GM12878 (cell line): ENCODE measurements at regions not wholly inside any gene's neighbourhood (a gene's known extent, or its start where the extent isn't known, plus 50 kb on each side); places are given as distances from the start of the nearest gene placed in this dataset.

Experiments used
- ATAC-seq: fragments of 200-7000 bp; cut with Tn5 transposase; 3 replicates; pipeline ENCODE4 v1.9.1; 2020; ENCODE audit warnings: mild to moderate bottlenecking, moderate library complexity
- BruUV-seq: library from RNA; stranded (reverse); fragments of 400-500 nt; replicated peaks from 2 replicates; lab custom pipeline; 2021; lab: Mats Ljungman, UMichigan
- CTCF ChIA-PET: fragments of 300-600 bp; sonication (Branson Sonifier 250); formaldehyde crosslinking; extraction: SDS; loops from one replicate; lab custom pipeline; 2021; ENCODE audit warnings: inconsistent platforms; lab: Yijun Ruan, JAX
- POLR2A ChIA-PET: fragments of 350-600 bp; formaldehyde crosslinking; extraction: SDS; loops from one replicate; lab custom pipeline; 2021; ENCODE audit warnings: inconsistent platforms; lab: Charles Lee
- RAD21 ChIA-PET: fragments of 300-600 bp; sonication (Branson Sonifier 250); formaldehyde crosslinking; loops from one replicate; lab custom pipeline; 2023; ENCODE audit warnings: antibody characterized with exemption; ENCODE audit not compliant: unreplicated experiment; lab: Charles Lee
- SMC1A ChIA-PET: fragments of 300-600 bp; sonication (Branson Sonifier 250); formaldehyde crosslinking; loops from one replicate; lab custom pipeline; 2023; ENCODE audit not compliant: unreplicated experiment, uncharacterized antibody; lab: Charles Lee
- DNase-seq: peaks from one replicate; pipeline ENCODE4 v3.0.0-alpha.2; 2011; ENCODE audit warnings: low read depth, low spot score
- FAIRE-seq: peaks from 3 replicates; lab custom pipeline; 2011; peaks lifted over from hg19 to GRCh38; lab: Jason Lieb, UNC
- H2AFZ ChIP-seq: 2 replicates; pipeline ENCODE4 v1.6.0; 2011; ENCODE audit warnings: low read depth, low read length, control low read depth; ENCODE audit not compliant: control insufficient read depth
- H3K27ac ChIP-seq: 2 replicates; pipeline ENCODE4 v1.5.1; 2011; ENCODE audit warnings: control low read depth; ENCODE audit not compliant: control insufficient read depth, insufficient read depth
- H3K27me3 ChIP-seq, 2 experiments: replicated peaks in 1 of 2; 2 replicates each; pipeline versions ENCODE4 v1.6.0 to v1.6.1; 2011; ENCODE audit warnings: low read length in 1 of 2; ENCODE audit not compliant: control insufficient read depth in 2 of 2, insufficient read depth in 2 of 2
- H3K36me3 ChIP-seq, 2 experiments: 2 replicates each; pipeline ENCODE4 v1.5.1; 2011; ENCODE audit warnings: low read length in 1 of 2; ENCODE audit not compliant: control insufficient read depth in 2 of 2, insufficient read depth in 2 of 2
- H3K4me1 ChIP-seq: 2 replicates; pipeline ENCODE4 v1.6.1; 2011; ENCODE audit warnings: mild to moderate bottlenecking, low read length, moderate library complexity, mixed read lengths; ENCODE audit not compliant: control insufficient read depth, insufficient read depth
- H3K4me2 ChIP-seq: 2 replicates; pipeline ENCODE4 v1.6.0; 2011; ENCODE audit warnings: control low read depth; ENCODE audit not compliant: control insufficient read depth, insufficient read depth
- H3K4me3 ChIP-seq: fragments of 200-600 bp; sonication (generic); 2 replicates; pipeline ENCODE4 v1.5.1; 2016
- H3K79me2 ChIP-seq: 2 replicates; pipeline ENCODE4 v1.6.0; 2011; ENCODE audit warnings: low read length; ENCODE audit not compliant: control insufficient read depth, insufficient read depth
- H3K9ac ChIP-seq: 2 replicates; pipeline ENCODE4 v1.8.0; 2011; ENCODE audit warnings: low read length, control low read depth, mixed read lengths; ENCODE audit not compliant: control insufficient read depth, insufficient read depth
- H3K9me3 ChIP-seq: replicated peaks from 3 replicates; pipeline ENCODE4 v1.5.1; 2011; ENCODE audit warnings: mild to moderate bottlenecking, low read length; ENCODE audit not compliant: control insufficient read depth, insufficient read depth
- H4K20me1 ChIP-seq: 2 replicates; pipeline ENCODE4 v1.6.0; 2011; ENCODE audit not compliant: control insufficient read depth, insufficient read depth
- BACH1 ChIP-seq: fragments of 450-650 bp; IDR thresholded peaks from 2 replicates; pipeline ENCODE4 v1.6.1; 2017; ENCODE audit warnings: mild to moderate bottlenecking, borderline replicate concordance
- CEBPZ ChIP-seq: fragments of 150-350 bp; IDR thresholded peaks from 2 replicates; pipeline ENCODE4 v1.6.1; 2016; ENCODE audit warnings: low read depth, low read length
- E2F8 ChIP-seq: fragments of 450-650 bp; IDR thresholded peaks from 2 replicates; pipeline ENCODE4 v1.6.1; 2018; ENCODE audit warnings: mild to moderate bottlenecking, low read depth, moderate library complexity; ENCODE audit not compliant: partially characterized antibody
- HDAC6 ChIP-seq: fragments of 200-600 bp; sonication (generic); IDR thresholded peaks from one replicate; pipeline ENCODE4 v1.8.0; 2017; ENCODE audit warnings: antibody characterized with exemption; ENCODE audit not compliant: unreplicated experiment
- MXI1 ChIP-seq: fragments of 150-350 bp; IDR thresholded peaks from 2 replicates; pipeline ENCODE4 v1.6.1; 2011; ENCODE audit warnings: low read depth, mild to moderate bottlenecking, inconsistent platforms, low read length, improper control_type of control experiment
- NBN ChIP-seq: fragments of 450-650 bp; IDR thresholded peaks from 2 replicates; pipeline ENCODE4 v1.6.1; 2016
- NFXL1 ChIP-seq: fragments of 450-650 bp; IDR thresholded peaks from 2 replicates; pipeline ENCODE4 v1.6.1; 2017; ENCODE audit warnings: antibody characterized with exemption, mild to moderate bottlenecking, borderline replicate concordance
- RBBP5 ChIP-seq: fragments of 200-600 bp; sonication (generic); conservative IDR thresholded peaks from 2 replicates; pipeline ENCODE4 v1.6.1; 2016
- SMAD5 ChIP-seq: IDR thresholded peaks from 2 replicates; pipeline ENCODE4 v1.6.1; 2016; ENCODE audit warnings: antibody characterized with exemption, low read depth
- SREBF2 ChIP-seq: IDR thresholded peaks from 2 replicates; pipeline ENCODE4 v1.6.1; 2012; ENCODE audit warnings: mild to moderate bottlenecking, low read length
- TARDBP ChIP-seq: IDR thresholded peaks from 2 replicates; pipeline ENCODE4 v1.6.1; 2016; ENCODE audit warnings: borderline replicate concordance
- ZNF207 ChIP-seq: fragments of 450-650 bp; IDR thresholded peaks from 2 replicates; pipeline ENCODE4 v1.6.1; 2014; ENCODE audit warnings: antibody characterized with exemption, mild to moderate bottlenecking, borderline replicate concordance
- ZNF592 ChIP-seq: fragments of 450-650 bp; IDR thresholded peaks from 2 replicates; pipeline ENCODE4 v1.6.1; 2017; ENCODE audit warnings: mild to moderate bottlenecking, moderate library complexity
- WGBS: methylation state at CpG from one replicate; pipeline ENCODE4 v1.1.6; 2016; ENCODE audit warnings: low lambda C conversion rate; ENCODE audit not compliant: insufficient replicate concordance, insufficient coverage; ENCODE audit errors: missing lambda C conversion rate; 5-methylcytosine and 5-hydroxymethylcytosine counted together
- in situ Hi-C: fragments of 300-500 bp; cut with MboI; formaldehyde crosslinking; loops from 9 replicates; pipeline ENCODE4 v1.14.3; 2018; ENCODE audit warnings: mixed read lengths
- intact Hi-C: fragments of 100-400 bp; cut with micrococcal nuclease; formaldehyde crosslinking; loops from one replicate; pipeline ENCODE4 v1.14.2; 2022; ENCODE audit not compliant: unreplicated experiment
- TF ChIP-seq, protein P1 (sequence below): IDR thresholded peaks from 2 replicates; pipeline ENCODE4 v1.6.1; 2011; ENCODE audit warnings: mild to moderate bottlenecking, low read depth, low read length, moderate library complexity; ENCODE audit not compliant: insufficient replicate concordance

DNA sequence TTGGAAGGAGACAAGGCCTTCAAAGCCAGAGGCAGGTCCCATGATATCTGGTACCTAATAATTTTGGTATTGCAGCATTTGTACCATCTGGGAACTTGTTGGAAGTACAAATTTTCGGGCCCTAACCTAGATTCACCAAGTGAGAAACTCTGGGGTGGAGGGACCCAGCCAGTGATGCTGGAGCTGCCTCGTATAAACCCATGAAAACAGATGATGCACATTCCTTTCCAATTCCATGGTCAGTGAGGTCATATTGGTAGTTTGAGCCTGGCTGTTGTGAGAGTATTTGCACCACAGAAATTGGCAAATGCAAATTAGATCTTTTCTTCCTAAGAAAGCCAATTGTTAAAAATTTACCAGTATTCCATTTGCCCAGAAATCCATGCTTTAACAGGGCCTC is 269.6 kb upstream of the PLXNA2 start:
- Histone ChIP-seq H3K9ac (no peak overlapping the region), H4K20me1 (no peaks in the 10 kb centered on the region), H3K4me2 (no peak overlapping the region), H3K27ac (no peak overlapping the region), H3K36me3 (no peaks in the 10 kb centered on the region), H2AFZ (no peak overlapping the region), H3K4me3 (no peak overlapping the region), H3K4me1 (no peaks in the 10 kb centered on the region), H3K79me2 (no peaks in the 10 kb centered on the region), H3K9me3 (no peaks in the 10 kb centered on the region; the same call in 2 of the 3 replicates), H3K27me3 (no peaks in the 10 kb centered on the region)
- ATAC-seq (no peak), FAIRE-seq (no peak), DNase-seq (no peak)
- intact Hi-C loops, result no loop called here
- TF ChIP-seq, protein P1, sequence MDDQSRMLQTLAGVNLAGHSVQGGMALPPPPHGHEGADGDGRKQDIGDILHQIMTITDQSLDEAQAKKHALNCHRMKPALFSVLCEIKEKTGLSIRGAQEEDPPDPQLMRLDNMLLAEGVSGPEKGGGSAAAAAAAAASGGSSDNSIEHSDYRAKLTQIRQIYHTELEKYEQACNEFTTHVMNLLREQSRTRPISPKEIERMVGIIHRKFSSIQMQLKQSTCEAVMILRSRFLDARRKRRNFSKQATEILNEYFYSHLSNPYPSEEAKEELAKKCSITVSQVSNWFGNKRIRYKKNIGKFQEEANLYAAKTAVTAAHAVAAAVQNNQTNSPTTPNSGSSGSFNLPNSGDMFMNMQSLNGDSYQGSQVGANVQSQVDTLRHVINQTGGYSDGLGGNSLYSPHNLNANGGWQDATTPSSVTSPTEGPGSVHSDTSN, result no peak
- TF ChIP-seq SREBF2 (no peak), MXI1 (no peak), HDAC6 (no peak), ZNF592 (no peak), SMAD5 (no peak), ZNF207 (no peak), BACH1 (no peak), E2F8 (no peak), RBBP5 (no peak), NFXL1 (no peak), TARDBP (no peak), CEBPZ (no peak), NBN (no peak)
- no TSS peak for BruUV-seq
- ChIA-PET POLR2A (no interaction called here), CTCF (no interaction called here), SMC1A (no interaction called here), RAD21 (no interaction called here)
- in situ Hi-C loops, result no loop called here
- 0% methylated on average over 2 of the region's 2 CpGs for WGBS
